IMR-90 (cell line): ENCODE measurements at regions not wholly inside any gene's neighbourhood (a gene's known extent, or its start where the extent isn't known, plus 50 kb on each side); places are given as distances from the start of the nearest gene placed in this dataset.

ENCODE experiments used
- ATAC-seq: fragments of 200-7000 bp; cut with Tn5 transposase; 2 replicates; pipeline ENCODE4 v1.9.1; 2020; ENCODE audit warnings: low read depth, mild to moderate bottlenecking, moderate library complexity
- BruUV-seq: library from RNA; stranded (reverse); fragments of 400-500 nt; replicated peaks from 2 replicates; lab custom pipeline; 2021; lab: Mats Ljungman, UMichigan
- CTCF ChIA-PET: fragments of 300-600 bp; formaldehyde crosslinking; extraction: SDS; loops from one replicate; lab custom pipeline; 2021; ENCODE audit warnings: antibody characterized with exemption; lab: Yijun Ruan, JAX
- POLR2A ChIA-PET: fragments of 300-600 bp; sonication (Branson Sonifier 250); formaldehyde crosslinking; loops from one replicate; lab custom pipeline; 2022; ENCODE audit warnings: antibody characterized with exemption; ENCODE audit not compliant: unreplicated experiment; lab: Charles Lee
- DNase-seq: peaks from one replicate; pipeline ENCODE4 v3.0.0; 2013
- H2AFZ ChIP-seq: replicated peaks from 2 replicates; pipeline ENCODE3; 2013; ENCODE audit warnings: low read length, mild to moderate bottlenecking; ENCODE audit not compliant: poor library complexity
- H2AK5ac ChIP-seq: 2 replicates; pipeline ENCODE4 v1.6.1; 2013; ENCODE audit warnings: low read depth, low read length, inconsistent platforms
- H2AK9ac ChIP-seq: replicated peaks from 2 replicates; pipeline ENCODE3; 2013; ENCODE audit warnings: mild to moderate bottlenecking, low read depth, low read length, moderate library complexity; ENCODE audit not compliant: poor library complexity
- H2BK120ac ChIP-seq: 2 replicates; pipeline ENCODE4 v1.6.1; 2013; ENCODE audit warnings: low read depth, low read length, inconsistent platforms
- H2BK15ac ChIP-seq: 3 replicates; pipeline ENCODE4 v1.6.1; 2013; ENCODE audit warnings: low read depth, low read length, inconsistent platforms
- H2BK20ac ChIP-seq: 2 replicates; pipeline ENCODE4 v1.6.1; 2013; ENCODE audit warnings: low read depth, mild to moderate bottlenecking, inconsistent platforms, low read length, moderate library complexity
- H2BK5ac ChIP-seq: 2 replicates; pipeline ENCODE4 v1.6.1; 2013; ENCODE audit warnings: mild to moderate bottlenecking, low read depth, low read length, inconsistent platforms; ENCODE audit not compliant: poor library complexity, severe bottlenecking
- H3K14ac ChIP-seq: replicated peaks from 2 replicates; pipeline ENCODE4 v1.6.1; 2013; ENCODE audit warnings: low read depth, low read length, inconsistent platforms
- H3K18ac ChIP-seq: 2 replicates; pipeline ENCODE4 v1.6.1; 2013; ENCODE audit warnings: low read depth, low read length, control low read depth
- H3K23ac ChIP-seq: 2 replicates; pipeline ENCODE4 v1.6.1; 2013; ENCODE audit warnings: low read depth, low read length, inconsistent platforms
- H3K27ac ChIP-seq: 2 replicates; pipeline ENCODE4 v1.5.1; 2013; ENCODE audit warnings: mild to moderate bottlenecking, control low read depth, low read length; ENCODE audit not compliant: insufficient read depth
- H3K27me3 ChIP-seq: 2 replicates; pipeline ENCODE4 v1.6.1; 2013; ENCODE audit warnings: low read length; ENCODE audit not compliant: control insufficient read depth, insufficient read depth
- H3K36me3 ChIP-seq: 2 replicates; pipeline ENCODE4 v1.6.1; 2013; ENCODE audit warnings: low read length, mixed read lengths; ENCODE audit not compliant: control insufficient read depth, insufficient read depth
- H3K4ac ChIP-seq: 2 replicates; pipeline ENCODE4 v1.6.1; 2013; ENCODE audit warnings: low read depth, low read length, inconsistent platforms
- H3K4me1 ChIP-seq: 2 replicates; pipeline ENCODE4 v1.6.1; 2013; ENCODE audit warnings: low read length, mixed read lengths; ENCODE audit not compliant: control insufficient read depth, insufficient read depth
- H3K4me2 ChIP-seq: 2 replicates; pipeline ENCODE4 v1.6.1; 2013; ENCODE audit warnings: low read depth, mild to moderate bottlenecking, control low read depth, low read length, moderate library complexity
- H3K4me3 ChIP-seq: 2 replicates; pipeline ENCODE4 v1.5.1; 2013; ENCODE audit warnings: low read depth, mild to moderate bottlenecking, control low read depth, low read length, moderate library complexity; ENCODE audit not compliant: insufficient read depth
- H3K56ac ChIP-seq: 2 replicates; pipeline ENCODE4 v1.6.1; 2013; ENCODE audit warnings: low read length, inconsistent platforms; ENCODE audit not compliant: insufficient read depth; ENCODE audit errors: extremely low read depth
- H3K79me1 ChIP-seq, 2 experiments: 2 replicates each; pipeline ENCODE4 v1.6.1; 2013; ENCODE audit warnings: low read length in 2 of 2, inconsistent platforms in 1 of 2, low read depth in 1 of 2
- H3K9ac ChIP-seq: 2 replicates; pipeline ENCODE4 v1.6.1; 2013; ENCODE audit warnings: low read depth, low read length, control low read depth
- H3K9me1 ChIP-seq: 2 replicates; pipeline ENCODE4 v1.6.1; 2013; ENCODE audit warnings: low read length, inconsistent platforms; ENCODE audit not compliant: insufficient read depth
- H3K9me3 ChIP-seq: 2 replicates; pipeline ENCODE4 v1.6.1; 2013; ENCODE audit warnings: low read length; ENCODE audit not compliant: control insufficient read depth, insufficient read depth
- H4K20me1 ChIP-seq: 2 replicates; pipeline ENCODE4 v1.6.1; 2013; ENCODE audit warnings: low read length, inconsistent platforms; ENCODE audit not compliant: insufficient read depth
- H4K5ac ChIP-seq: 2 replicates; pipeline ENCODE4 v1.6.1; 2013; ENCODE audit warnings: mild to moderate bottlenecking, low read depth, low read length, control low read depth
- H4K8ac ChIP-seq, 2 experiments: 2 replicates each; pipeline ENCODE4 v1.6.1; 2013; ENCODE audit warnings: low read depth in 2 of 2, low read length in 2 of 2, control low read depth in 1 of 2, inconsistent platforms in 1 of 2
- H4K91ac ChIP-seq: 2 replicates; pipeline ENCODE4 v1.6.1; 2013; ENCODE audit warnings: low read depth, low read length, inconsistent platforms; ENCODE audit not compliant: insufficient read depth
- BHLHE40 ChIP-seq: fragments of 150-350 bp; IDR thresholded peaks from 2 replicates; pipeline ENCODE4 v1.6.1; 2016; ENCODE audit warnings: mild to moderate bottlenecking, low read depth, low read length
- CEBPB ChIP-seq: IDR thresholded peaks from 2 replicates; pipeline ENCODE4 v1.6.1; 2012; ENCODE audit warnings: low read depth, low read length, improper control_type of control experiment
- CHD1 ChIP-seq: IDR thresholded peaks from 2 replicates; pipeline ENCODE4 v1.6.1; 2012; ENCODE audit warnings: low read depth, low read length, improper control_type of control experiment
- FOS ChIP-seq: fragments of 150-350 bp; IDR thresholded peaks from 2 replicates; pipeline ENCODE4 v1.6.1; 2016; ENCODE audit warnings: low read depth, low read length
- MAFK ChIP-seq: IDR thresholded peaks from 2 replicates; pipeline ENCODE4 v1.6.1; 2012; ENCODE audit warnings: low read depth, low read length, improper control_type of control experiment
- MAZ ChIP-seq: IDR thresholded peaks from 2 replicates; pipeline ENCODE4 v1.6.1; 2012; ENCODE audit warnings: low read depth, mild to moderate bottlenecking, low read length, improper control_type of control experiment, moderate library complexity, borderline replicate concordance
- MXI1 ChIP-seq: IDR thresholded peaks from 2 replicates; pipeline ENCODE4 v1.6.1; 2012; ENCODE audit warnings: low read depth, mild to moderate bottlenecking, low read length, moderate library complexity, borderline replicate concordance
- NFE2L2 ChIP-seq: fragments of 150-350 bp; IDR thresholded peaks from 2 replicates; pipeline ENCODE4 v1.6.1; 2016; ENCODE audit warnings: low read depth, mild to moderate bottlenecking, low read length
- POLR2A ChIP-seq: IDR thresholded peaks from 2 replicates; pipeline ENCODE4 v1.6.1; 2012; ENCODE audit warnings: mild to moderate bottlenecking, low read depth, low read length
- RAD21 ChIP-seq: IDR thresholded peaks from 2 replicates; pipeline ENCODE4 v1.6.1; 2012; ENCODE audit warnings: low read length, improper control_type of control experiment
- RCOR1 ChIP-seq: IDR thresholded peaks from 2 replicates; pipeline ENCODE4 v1.6.1; 2012; ENCODE audit warnings: mild to moderate bottlenecking, low read length, improper control_type of control experiment; ENCODE audit not compliant: insufficient replicate concordance
- RFX5 ChIP-seq: IDR thresholded peaks from 2 replicates; pipeline ENCODE4 v1.8.0; 2012; ENCODE audit warnings: low read depth, mild to moderate bottlenecking, low read length, moderate library complexity
- SMC3 ChIP-seq: fragments of 150-350 bp; IDR thresholded peaks from 2 replicates; pipeline ENCODE4 v1.6.1; 2016; ENCODE audit warnings: low read depth, mild to moderate bottlenecking, antibody characterized with exemption, low read length, moderate library complexity
- WGBS, 2 experiments: methylation state at CpG; one replicate each; pipeline versions ENCODE4 v1.1.5 to v1.1.7; 2013; ENCODE audit warnings: missing lambda C conversion rate in 2 of 2; ENCODE audit not compliant: insufficient read length in 1 of 2; ENCODE audit errors: extremely low coverage in 2 of 2; 5-methylcytosine and 5-hydroxymethylcytosine counted together
- dilution Hi-C: fragments of 300-500 bp; cut with HindIII; formaldehyde crosslinking; loops from one replicate; pipeline ENCODE4 v1.14.3; 2018; ENCODE audit warnings: low sequenced_read_pairs; ENCODE audit not compliant: unreplicated experiment
- in situ Hi-C: fragments of 300-500 bp; cut with MboI; formaldehyde crosslinking; loops from 3 replicates; pipeline ENCODE4 v1.14.3; 2019; ENCODE audit warnings: low sequenced_read_pairs, inconsistent platforms, mixed read lengths
- intact Hi-C: fragments of 100-400 bp; cut with micrococcal nuclease; formaldehyde crosslinking; loops from 2 replicates; pipeline ENCODE4 v1.10.0; 2022
- TF ChIP-seq, protein P1 (sequence below): fragments of 150-350 bp; IDR thresholded peaks from 2 replicates; pipeline ENCODE4 v1.6.1; 2017; ENCODE audit warnings: mild to moderate bottlenecking, antibody characterized with exemption, low read length, low read depth
- TF ChIP-seq, protein P2 (sequence below): conservative IDR thresholded peaks from 2 replicates; pipeline ENCODE4 v1.5.1; 2012; ENCODE audit warnings: mild to moderate bottlenecking, low read depth, low read length, improper control_type of control experiment
- TF ChIP-seq, protein P3 (sequence below): fragments of 150-350 bp; IDR thresholded peaks from 2 replicates; pipeline ENCODE4 v1.6.1; 2016; ENCODE audit warnings: low read depth, mild to moderate bottlenecking, low read length, moderate library complexity, borderline replicate concordance

DNA sequence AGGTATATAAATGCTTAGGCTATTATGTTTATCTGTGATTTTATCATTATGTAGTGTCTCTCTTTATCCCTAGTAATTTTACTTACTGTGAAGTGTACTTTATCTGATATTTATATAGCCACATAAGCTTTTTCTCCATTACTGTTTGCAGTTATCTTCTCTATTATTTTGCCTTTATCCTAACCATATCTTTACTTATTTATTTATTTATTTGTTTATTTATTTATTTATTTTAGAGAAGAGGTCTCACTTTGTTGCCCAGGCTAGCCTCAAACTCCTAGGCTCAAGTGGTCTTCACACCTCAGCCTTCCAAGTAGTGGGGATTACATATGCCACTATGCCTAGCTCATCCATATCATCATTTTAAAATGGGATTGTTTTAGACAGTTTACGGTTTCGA lies 331.8 kb downstream of the C7orf25 start:
- no TSS peak for BruUV-seq
- no peak overlapping the region for H3K4me3 ChIP-seq
- H3K27me3 ChIP-seq: 0 out of 2 replicates have a peak, but pooled peaks cover under 1% of the 10 kb centered on the region
- no peak overlapping the region for H2AFZ ChIP-seq
- intact Hi-C loops (no loop called here), dilution Hi-C loops (no loop called here), in situ Hi-C loops (no loop called here)
- no peaks in the 10 kb centered on the region for H4K20me1 ChIP-seq
- no peak overlapping the region for H2BK120ac ChIP-seq
- TF ChIP-seq MAFK: no peak
- TF ChIP-seq, protein P1, sequence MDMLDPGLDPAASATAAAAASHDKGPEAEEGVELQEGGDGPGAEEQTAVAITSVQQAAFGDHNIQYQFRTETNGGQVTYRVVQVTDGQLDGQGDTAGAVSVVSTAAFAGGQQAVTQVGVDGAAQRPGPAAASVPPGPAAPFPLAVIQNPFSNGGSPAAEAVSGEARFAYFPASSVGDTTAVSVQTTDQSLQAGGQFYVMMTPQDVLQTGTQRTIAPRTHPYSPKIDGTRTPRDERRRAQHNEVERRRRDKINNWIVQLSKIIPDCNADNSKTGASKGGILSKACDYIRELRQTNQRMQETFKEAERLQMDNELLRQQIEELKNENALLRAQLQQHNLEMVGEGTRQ: no peak
- no peak for TF ChIP-seq FOS
- TF ChIP-seq RCOR1: no peak
- no peak for TF ChIP-seq MAZ
- TF ChIP-seq, protein P2, sequence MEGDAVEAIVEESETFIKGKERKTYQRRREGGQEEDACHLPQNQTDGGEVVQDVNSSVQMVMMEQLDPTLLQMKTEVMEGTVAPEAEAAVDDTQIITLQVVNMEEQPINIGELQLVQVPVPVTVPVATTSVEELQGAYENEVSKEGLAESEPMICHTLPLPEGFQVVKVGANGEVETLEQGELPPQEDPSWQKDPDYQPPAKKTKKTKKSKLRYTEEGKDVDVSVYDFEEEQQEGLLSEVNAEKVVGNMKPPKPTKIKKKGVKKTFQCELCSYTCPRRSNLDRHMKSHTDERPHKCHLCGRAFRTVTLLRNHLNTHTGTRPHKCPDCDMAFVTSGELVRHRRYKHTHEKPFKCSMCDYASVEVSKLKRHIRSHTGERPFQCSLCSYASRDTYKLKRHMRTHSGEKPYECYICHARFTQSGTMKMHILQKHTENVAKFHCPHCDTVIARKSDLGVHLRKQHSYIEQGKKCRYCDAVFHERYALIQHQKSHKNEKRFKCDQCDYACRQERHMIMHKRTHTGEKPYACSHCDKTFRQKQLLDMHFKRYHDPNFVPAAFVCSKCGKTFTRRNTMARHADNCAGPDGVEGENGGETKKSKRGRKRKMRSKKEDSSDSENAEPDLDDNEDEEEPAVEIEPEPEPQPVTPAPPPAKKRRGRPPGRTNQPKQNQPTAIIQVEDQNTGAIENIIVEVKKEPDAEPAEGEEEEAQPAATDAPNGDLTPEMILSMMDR: no peak
- TF ChIP-seq BHLHE40: no peak
- TF ChIP-seq CHD1: no peak
- no peak for TF ChIP-seq SMC3
- TF ChIP-seq, protein P3, sequence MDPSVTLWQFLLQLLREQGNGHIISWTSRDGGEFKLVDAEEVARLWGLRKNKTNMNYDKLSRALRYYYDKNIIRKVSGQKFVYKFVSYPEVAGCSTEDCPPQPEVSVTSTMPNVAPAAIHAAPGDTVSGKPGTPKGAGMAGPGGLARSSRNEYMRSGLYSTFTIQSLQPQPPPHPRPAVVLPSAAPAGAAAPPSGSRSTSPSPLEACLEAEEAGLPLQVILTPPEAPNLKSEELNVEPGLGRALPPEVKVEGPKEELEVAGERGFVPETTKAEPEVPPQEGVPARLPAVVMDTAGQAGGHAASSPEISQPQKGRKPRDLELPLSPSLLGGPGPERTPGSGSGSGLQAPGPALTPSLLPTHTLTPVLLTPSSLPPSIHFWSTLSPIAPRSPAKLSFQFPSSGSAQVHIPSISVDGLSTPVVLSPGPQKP: no peak
- no peak for TF ChIP-seq POLR2A
- TF ChIP-seq RAD21: no peak
- no peak for TF ChIP-seq CEBPB
- no peak for TF ChIP-seq NFE2L2
- no peak for TF ChIP-seq RFX5
- no peak for TF ChIP-seq MXI1
- DNase-seq (no peak), ATAC-seq (no peak)
- CTCF ChIA-PET: no interaction called here
- H2AK9ac ChIP-seq: no peak overlapping the region
- H2BK5ac ChIP-seq: no peak overlapping the region
- no peak overlapping the region for H3K27ac ChIP-seq
- POLR2A ChIA-PET: no interaction called here
- no peak overlapping the region for H4K8ac ChIP-seq
- no CpG with 5 or more reads among the region's 2 CpGs for WGBS, 2 experiments
- no peak overlapping the region for H3K4me2 ChIP-seq
- no peak overlapping the region for H3K56ac ChIP-seq
- H3K14ac ChIP-seq: no peak overlapping the region
- no peak overlapping the region for H3K4ac ChIP-seq
- no peaks in the 10 kb centered on the region for H3K4me1 ChIP-seq
- no peak overlapping the region for H3K9ac ChIP-seq
- 0 out of 2 replicates have a peak, but pooled peaks cover 3% of the 10 kb centered on the region for H3K9me3 ChIP-seq
- no peaks in the 10 kb centered on the region for H3K36me3 ChIP-seq
- no peak overlapping the region for H2AK5ac ChIP-seq
- no peak overlapping the region for H2BK20ac ChIP-seq
- H4K5ac ChIP-seq: no peak overlapping the region
- H3K18ac ChIP-seq: no peak overlapping the region
- no peak overlapping the region for H2BK15ac ChIP-seq
- H3K79me1 ChIP-seq: no peaks in the 10 kb centered on the region
- H3K23ac ChIP-seq: no peak overlapping the region
- no peaks in the 10 kb centered on the region for H3K9me1 ChIP-seq
- no peak overlapping the region for H4K91ac ChIP-seq
